ENCODE measurements at regions not wholly inside any gene's neighbourhood (a gene's known extent, or its start where the extent isn't known, plus 50 kb on each side); places are given as distances from the start of the nearest gene placed in this dataset.
"Not testable (repeated sequence)": the region's sequence is repeated elsewhere in the genome, so short reads cannot be mapped to it uniquely, and the experiment has no call there.

DNA sequence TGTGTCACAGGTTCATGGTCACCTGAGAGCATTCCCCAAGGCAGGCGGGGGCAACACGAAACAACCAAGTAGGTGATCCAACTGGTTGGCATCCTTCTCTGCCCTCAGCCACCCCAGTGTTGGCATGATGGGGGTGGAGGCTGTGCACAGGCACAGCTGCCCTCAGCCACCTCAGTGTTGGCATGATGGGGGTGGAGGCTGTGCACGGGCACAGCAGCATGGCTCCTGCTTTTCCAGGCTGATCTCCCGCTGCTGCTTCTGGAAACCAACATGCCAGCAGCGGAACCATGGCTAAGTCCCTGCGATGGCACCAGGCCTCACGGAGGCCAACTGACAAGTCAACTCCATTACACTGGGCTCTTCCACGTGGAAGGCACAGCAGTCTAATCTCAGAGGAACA lies 447.8 kb downstream of the PTPRU start:
- no peak overlapping the region for H3K4me3 ChIP-seq
- H3K4me1 ChIP-seq: no peaks in the 10 kb centered on the region
- H3K36me3 ChIP-seq: no peaks in the 10 kb centered on the region
- H3K27me3 ChIP-seq: no peaks in the 10 kb centered on the region
- H3K9me3 ChIP-seq: no peaks in the 10 kb centered on the region
- WGBS, 2 donors: 80% methylated on average over 8 of the region's 8 CpGs; no CpG with 5 or more reads in 1 of the 2 donors
- TF ChIP-seq CTCF (IDR thresholded peaks at IDR 0.05) (no peak), EP300 (IDR thresholded peaks at IDR 0.05) (no peak), POLR2A (IDR thresholded peaks at IDR 0.05) (no peak), POLR2AphosphoS5 (IDR thresholded peaks at IDR 0.05) (no peak)
- ATAC-seq (ENCODE audit: low FRiP score in 2 of 2) (no peak), DNase-seq (peak in 1 of 2 donors; percentile 14)
- no peak overlapping the region for H3K27ac ChIP-seq

- H3K4me1 ChIP-seq: no peaks in the 10 kb centered on the region
- no peak overlapping the region for H3K27ac ChIP-seq
- no peaks in the 10 kb centered on the region for H3K27me3 ChIP-seq
- no peak for ATAC-seq (ENCODE audit: low FRiP score in 2 of 2)
- 84 to 86% methylated on average over 5 of the region's 5 CpGs for WGBS, 2 donors
- DNase-seq: peak in 1 of 2 donors; percentile 10
- TF ChIP-seq CTCF (IDR thresholded peaks at IDR 0.05): no peak
- no peak for TF ChIP-seq EP300 (IDR thresholded peaks at IDR 0.05)
- no peak for TF ChIP-seq POLR2A (IDR thresholded peaks at IDR 0.05)
- no peak for TF ChIP-seq POLR2AphosphoS5 (IDR thresholded peaks at IDR 0.05)
- no peaks in the 10 kb centered on the region for H3K36me3 ChIP-seq
- no peaks in the 10 kb centered on the region for H3K9me3 ChIP-seq
- no peak overlapping the region for H3K4me3 ChIP-seq
Observed at GRCh38 chr1:29683472-29683871, 447.1 kb downstream of the PTPRU start.

DNA sequence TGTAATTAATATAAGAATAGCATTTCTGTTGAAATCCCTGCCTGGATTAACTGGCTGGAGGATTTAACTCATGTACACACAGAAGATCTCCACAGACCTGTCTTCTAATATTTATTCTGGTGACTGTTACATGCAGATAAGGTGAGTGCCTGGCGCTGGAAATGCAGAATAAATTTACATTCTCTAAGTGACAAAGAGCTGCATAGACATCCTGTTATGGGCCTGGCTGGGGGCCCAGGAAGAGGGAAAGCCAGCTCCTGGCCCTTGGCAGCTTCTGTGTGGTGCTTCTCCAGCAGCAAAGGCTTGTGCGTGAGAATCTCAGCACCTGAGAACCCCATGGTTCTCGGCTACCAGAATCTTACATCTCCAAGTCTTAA lies 446.6 kb downstream of the PTPRU start:
- Histone ChIP-seq H3K9me3 (no peaks in the 10 kb centered on the region), H3K36me3 (no peaks in the 10 kb centered on the region), H3K4me1 (no peaks in the 10 kb centered on the region), H3K4me3 (no peak overlapping the region), H3K27ac (no peak overlapping the region), H3K27me3 (no peaks in the 10 kb centered on the region)
- TF ChIP-seq POLR2A (IDR thresholded peaks at IDR 0.05) (no peak), EP300 (IDR thresholded peaks at IDR 0.05) (no peak), POLR2AphosphoS5 (IDR thresholded peaks at IDR 0.05) (no peak), CTCF (IDR thresholded peaks at IDR 0.05) (no peak)
- 18 to 31% methylated on average over 3 of the region's 3 CpGs for WGBS, 2 donors
- ATAC-seq (ENCODE audit: low FRiP score in 2 of 2) (no peak), DNase-seq (no peak)

DNA sequence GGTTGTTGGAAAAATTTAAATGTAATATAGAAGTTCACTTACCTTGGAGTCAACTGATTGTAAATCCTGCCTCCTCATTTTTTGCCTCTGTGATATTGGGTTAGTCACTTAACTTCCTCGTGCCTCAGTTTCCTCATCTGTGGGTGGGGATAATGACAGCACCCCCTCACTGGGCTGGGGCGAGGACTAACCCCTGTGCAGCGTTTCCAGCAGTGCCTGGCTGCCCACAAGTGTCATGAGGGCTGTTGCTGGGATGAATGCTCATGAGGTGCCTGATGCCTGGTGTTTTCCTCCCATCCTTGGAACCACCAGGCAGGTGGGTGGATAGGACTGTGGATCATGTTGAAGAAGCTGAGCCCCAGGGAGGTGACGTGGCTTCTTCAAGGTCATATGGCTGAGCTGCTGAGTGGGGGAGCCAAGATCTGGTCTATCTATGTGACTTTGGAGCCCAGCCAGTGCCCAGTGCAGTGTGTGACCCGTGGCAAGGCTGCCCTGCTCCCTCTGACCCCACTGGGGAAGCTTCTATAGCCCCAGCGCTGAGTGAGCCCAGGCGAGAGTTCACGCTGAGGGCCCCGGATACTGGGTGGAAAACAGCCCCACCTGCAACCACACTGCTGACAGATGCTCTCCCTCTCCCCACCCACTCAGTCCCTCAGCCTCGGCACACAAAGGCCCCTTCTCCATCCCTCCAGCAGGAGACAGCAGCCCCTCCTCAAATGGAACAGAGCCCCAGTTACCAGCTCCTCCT lies 446.0 kb downstream of the PTPRU start:
- H3K4me1 ChIP-seq: no peaks in the 10 kb centered on the region
- no peaks in the 10 kb centered on the region for H3K27me3 ChIP-seq
- DNase-seq (no peak), ATAC-seq (ENCODE audit: low FRiP score in 2 of 2) (no peak)
- no peak overlapping the region for H3K27ac ChIP-seq
- TF ChIP-seq POLR2AphosphoS5 (IDR thresholded peaks at IDR 0.05): no peak
- no peak for TF ChIP-seq POLR2A (IDR thresholded peaks at IDR 0.05)
- no peak for TF ChIP-seq EP300 (IDR thresholded peaks at IDR 0.05)
- TF ChIP-seq CTCF (IDR thresholded peaks at IDR 0.05): no peak
- no peaks in the 10 kb centered on the region for H3K36me3 ChIP-seq
- WGBS, 2 donors: 50 to 52% methylated on average over 9 to 10 of the region's 10 CpGs
- no peak overlapping the region for H3K4me3 ChIP-seq
- H3K9me3 ChIP-seq: no peaks in the 10 kb centered on the region

GRCh38 chr1:29681416-29681815 lies 445.1 kb downstream of the PTPRU start:
- not testable (repeated sequence) for ATAC-seq (ENCODE audit: low FRiP score in 2 of 2); H3K27ac ChIP-seq; H3K4me1 ChIP-seq; H3K9me3 ChIP-seq; H3K4me3 ChIP-seq; DNase-seq; H3K27me3 ChIP-seq; H3K36me3 ChIP-seq
- WGBS, 2 donors: 65 to 66% methylated on average over 5 to 6 of the region's 6 CpGs

All from upper lobe of left lung (tissue), 6 donors.